Daoy (cell line): ENCODE measurements at regions not wholly inside any gene's neighbourhood (a gene's known extent, or its start where the extent isn't known, plus 50 kb on each side); places are given as distances from the start of the nearest gene placed in this dataset.

ENCODE experiments used
- DNase-seq: peaks from one replicate; pipeline ENCODE4 v3.0.0-alpha.2; 2015; ENCODE audit warnings: low read depth

- DNase-seq: no peak
Observed at GRCh38 chr17:72576289-72576759, 455.5 kb downstream of the SOX9 start.

GRCh38 chr17:72578817-72579470, 458.1 kb downstream of the SOX9 start:
- no peak for DNase-seq

- DNase-seq: no peak
Observed at GRCh38 chr17:72579990-72580320, 459.1 kb downstream of the SOX9 start.

- no peak for DNase-seq
Observed at GRCh38 chr17:72580321-72581127, 459.7 kb downstream of the SOX9 start.

- no peak for DNase-seq
Observed at GRCh38 chr17:72587156-72587555, 466.3 kb downstream of the SOX9 start.

GRCh38 chr17:72587773-72588511, 467.1 kb downstream of the SOX9 start:
- peak; percentile 76 for DNase-seq

GRCh38 chr17:72588561-72588960, 467.7 kb downstream of the SOX9 start:
- DNase-seq: no peak

- peak; percentile 95 for DNase-seq
Observed at GRCh38 chr17:72588961-72589360, 468.1 kb downstream of the SOX9 start.

GRCh38 chr17:72590382-72590781, 469.6 kb downstream of the SOX9 start:
- DNase-seq: peak; percentile 73

- DNase-seq: no peak
Observed at GRCh38 chr17:72590882-72591281, 470.1 kb downstream of the SOX9 start.

- DNase-seq: peak; percentile 50
Observed at GRCh38 chr17:72591289-72592241, 470.7 kb downstream of the SOX9 start.

GRCh38 chr17:72592242-72592966, 471.6 kb downstream of the SOX9 start:
- DNase-seq: peak; percentile 91

- no peak for DNase-seq
Observed at GRCh38 chr17:72592967-72593325, 472.1 kb downstream of the SOX9 start.

GRCh38 chr17:72594248-72594647, 473.4 kb downstream of the SOX9 start:
- no peak for DNase-seq
